ACC112 (cell line): ENCODE measurements at regions not wholly inside any gene's neighbourhood (a gene's known extent, or its start where the extent isn't known, plus 50 kb on each side); places are given as distances from the start of the nearest gene placed in this dataset.
"Not testable (repeated sequence)": the region's sequence is repeated elsewhere in the genome, so short reads cannot be mapped to it uniquely, and the experiment has no call there.

Source experiments
- H2AFZ ChIP-seq: fragments of 200-600 bp; sonication (generic); one replicate; pipeline ENCODE4 v1.6.0; 2017; ENCODE audit warnings: antibody characterized with exemption, low read length; ENCODE audit not compliant: unreplicated experiment
- H3K27ac ChIP-seq: fragments of 200-600 bp; sonication (generic); 2 replicates; pipeline ENCODE4 v1.5.1; 2014; ENCODE audit warnings: low read depth, mild to moderate bottlenecking, antibody characterized with exemption, low read length, moderate library complexity
- H3K27me3 ChIP-seq: fragments of 200-600 bp; sonication (generic); 2 replicates; pipeline ENCODE4 v1.6.1; 2014; ENCODE audit warnings: mild to moderate bottlenecking, antibody characterized with exemption, low read length, moderate library complexity, mixed read lengths; ENCODE audit not compliant: insufficient read depth
- H3K36me3 ChIP-seq: fragments of 200-600 bp; sonication (generic); 2 replicates; pipeline ENCODE4 v1.6.1; 2016; ENCODE audit warnings: mild to moderate bottlenecking, antibody characterized with exemption, low read length, moderate library complexity, mixed read lengths; ENCODE audit not compliant: insufficient read depth
- H3K4me1 ChIP-seq: fragments of 200-600 bp; sonication (generic); one replicate; pipeline ENCODE4 v1.6.1; 2016; ENCODE audit warnings: low read length, mixed read lengths; ENCODE audit not compliant: insufficient read depth, unreplicated experiment, control insufficient read depth
- H3K4me3 ChIP-seq: fragments of 200-600 bp; sonication (generic); 2 replicates; pipeline ENCODE4 v1.5.1; 2014; ENCODE audit warnings: mild to moderate bottlenecking, low read depth, low read length
- H3K79me2 ChIP-seq: fragments of 200-600 bp; sonication (generic); one replicate; pipeline ENCODE4 v1.6.0; 2016; ENCODE audit warnings: low read length; ENCODE audit not compliant: control insufficient read depth, unreplicated experiment, insufficient read depth

- Histone ChIP-seq H3K27me3 (peaks cover 56% of the 10 kb centered on the region), H3K4me3 (no peak overlapping the region), H3K4me1 (no peaks in the 10 kb centered on the region), H3K27ac (no peak overlapping the region), H3K79me2 (no peaks in the 10 kb centered on the region), H3K36me3 (no peaks in the 10 kb centered on the region), H2AFZ (no peak overlapping the region)
Observed at GRCh38 chr3:127438371-127438770, 150.5 kb upstream of the PRR20G start.

- not testable (repeated sequence) for H3K27ac ChIP-seq, H3K36me3 ChIP-seq, H3K79me2 ChIP-seq, H3K4me3 ChIP-seq, H2AFZ ChIP-seq, H3K4me1 ChIP-seq
- H3K27me3 ChIP-seq: peaks cover 64% of the 10 kb centered on the region
Observed at GRCh38 chr3:127435299-127435698, 147.5 kb upstream of the PRR20G start.

- no peak overlapping the region for H3K27ac ChIP-seq
- H3K4me3 ChIP-seq: no peak overlapping the region
- no peaks in the 10 kb centered on the region for H3K36me3 ChIP-seq
- no peaks in the 10 kb centered on the region for H3K79me2 ChIP-seq
- no peaks in the 10 kb centered on the region for H3K4me1 ChIP-seq
- peaks cover 77% of the 10 kb centered on the region for H3K27me3 ChIP-seq
- no peak overlapping the region for H2AFZ ChIP-seq
Observed at GRCh38 chr3:127431066-127431465, 143.2 kb upstream of the PRR20G start.

- Histone ChIP-seq H3K27me3 (peaks cover 94% of the 10 kb centered on the region), H3K27ac (no peak overlapping the region), H2AFZ (no peak overlapping the region)
Observed at GRCh38 chr3:127428344-127428997, 140.6 kb upstream of the PRR20G start.

GRCh38 chr3:127427666-127428065, 139.8 kb upstream of the PRR20G start:
- H3K4me3 ChIP-seq: no peak overlapping the region
- H2AFZ ChIP-seq: no peak overlapping the region
- H3K36me3 ChIP-seq: no peaks in the 10 kb centered on the region
- no peak overlapping the region for H3K27ac ChIP-seq
- H3K79me2 ChIP-seq: no peaks in the 10 kb centered on the region
- no peaks in the 10 kb centered on the region for H3K4me1 ChIP-seq
- peaks cover 97% of the 10 kb centered on the region for H3K27me3 ChIP-seq

More at GRCh38 chr3:127428344-127428997, 140.6 kb upstream of the PRR20G start:
- Histone ChIP-seq H3K4me1 (no peaks in the 10 kb centered on the region), H3K4me3 (no peak overlapping the region), H3K79me2 (no peaks in the 10 kb centered on the region), H3K36me3 (no peaks in the 10 kb centered on the region)

GRCh38 chr3:127427156-127427555, 139.3 kb upstream of the PRR20G start:
- Histone ChIP-seq H3K4me1 (no peaks in the 10 kb centered on the region), H3K79me2 (no peaks in the 10 kb centered on the region), H3K36me3 (no peaks in the 10 kb centered on the region), H3K4me3 (no peak overlapping the region), H3K27me3 (peaks cover 97% of the 10 kb centered on the region), H2AFZ (no peak overlapping the region), H3K27ac (no peak overlapping the region)

- Histone ChIP-seq H2AFZ (no peak overlapping the region), H3K27ac (no peak overlapping the region), H3K27me3 (peaks cover 97% of the 10 kb centered on the region), H3K79me2 (no peaks in the 10 kb centered on the region), H3K4me1 (no peaks in the 10 kb centered on the region), H3K36me3 (no peaks in the 10 kb centered on the region), H3K4me3 (no peak overlapping the region)
Observed at GRCh38 chr3:127426444-127427153, 138.8 kb upstream of the PRR20G start.

GRCh38 chr3:127425505-127426443, 137.9 kb upstream of the PRR20G start:
- Histone ChIP-seq H3K4me1 (no peaks in the 10 kb centered on the region), H3K27me3 (peaks cover 97% of the 10 kb centered on the region), H3K4me3 (no peak overlapping the region), H3K79me2 (no peaks in the 10 kb centered on the region), H3K36me3 (no peaks in the 10 kb centered on the region), H3K27ac (no peak overlapping the region), H2AFZ (no peak overlapping the region)

- H3K4me3 ChIP-seq: no peak overlapping the region
- H2AFZ ChIP-seq: no peak overlapping the region
- H3K27ac ChIP-seq: no peak overlapping the region
- H3K4me1 ChIP-seq: no peaks in the 10 kb centered on the region
- no peaks in the 10 kb centered on the region for H3K79me2 ChIP-seq
- H3K27me3 ChIP-seq: peaks cover 97% of the 10 kb centered on the region
- no peaks in the 10 kb centered on the region for H3K36me3 ChIP-seq
Observed at GRCh38 chr3:127424766-127425504, 137.1 kb upstream of the PRR20G start.
